KMS-11 (cell line): ENCODE measurements at regions not wholly inside any gene's neighbourhood (a gene's known extent, or its start where the extent isn't known, plus 50 kb on each side); places are given as distances from the start of the nearest gene placed in this dataset.

Experiments used
- H2AFZ ChIP-seq: fragments of 200-600 bp; sonication (generic); 2 replicates; pipeline ENCODE4 v1.6.1; 2016; ENCODE audit warnings: antibody characterized with exemption, mixed run types, low read depth
- H3K27ac ChIP-seq: fragments of 200-600 bp; sonication (generic); 2 replicates; pipeline ENCODE4 v1.6.1; 2016; ENCODE audit warnings: mild to moderate bottlenecking, mixed run types
- H3K27me3 ChIP-seq: fragments of 200-600 bp; sonication (generic); 2 replicates; pipeline ENCODE4 v1.6.1; 2017; ENCODE audit warnings: mild to moderate bottlenecking, low read depth, mixed run types, moderate library complexity; ENCODE audit not compliant: insufficient read depth
- H3K36me3 ChIP-seq: fragments of 200-600 bp; sonication (generic); 2 replicates; pipeline ENCODE4 v1.6.1; 2017; ENCODE audit warnings: mild to moderate bottlenecking, mixed run types; ENCODE audit not compliant: insufficient read depth
- H3K4me1 ChIP-seq: fragments of 200-600 bp; sonication (generic); 2 replicates; pipeline ENCODE4 v1.6.1; 2016; ENCODE audit warnings: mild to moderate bottlenecking, low read depth, mixed run types; ENCODE audit not compliant: poor library complexity, severe bottlenecking
- H3K4me2 ChIP-seq: fragments of 200-600 bp; sonication (generic); 2 replicates; pipeline ENCODE4 v1.7.0; 2016; ENCODE audit warnings: mild to moderate bottlenecking, mixed run types
- H3K4me3 ChIP-seq: fragments of 200-600 bp; sonication (generic); IDR thresholded peaks from 2 replicates; pipeline ENCODE4 v1.6.1; 2017; ENCODE audit warnings: low read depth, low read length, mixed read lengths; ENCODE audit not compliant: insufficient read depth
- H3K79me2 ChIP-seq: fragments of 200-600 bp; sonication (generic); 2 replicates; pipeline ENCODE4 v1.6.1; 2016; ENCODE audit warnings: low read depth, mixed run types; ENCODE audit not compliant: insufficient read depth
- H3K9ac ChIP-seq: fragments of 200-600 bp; sonication (generic); 2 replicates; pipeline ENCODE4 v1.6.1; 2016; ENCODE audit warnings: mild to moderate bottlenecking, mixed run types
- H4K20me1 ChIP-seq: fragments of 200-600 bp; sonication (generic); 2 replicates; pipeline ENCODE4 v1.6.1; 2016; ENCODE audit warnings: mild to moderate bottlenecking, mixed run types; ENCODE audit not compliant: insufficient read depth
- TF ChIP-seq, protein P1 (sequence below): fragments of 200-600 bp; sonication (generic); conservative IDR thresholded peaks from 2 replicates; pipeline ENCODE4 v1.6.1; 2017; ENCODE audit warnings: low read depth, mild to moderate bottlenecking, antibody characterized with exemption, low read length, moderate library complexity, mixed read lengths

GRCh38 chr3:64408770-64409169, 183.5 kb upstream of the PRICKLE2 start:
- Histone ChIP-seq H2AFZ (no peak overlapping the region), H3K4me2 (no peak overlapping the region), H3K9ac (no peak overlapping the region)

GRCh38 chr3:64406271-64406670, 181.0 kb upstream of the PRICKLE2 start:
- no peak overlapping the region for H3K4me2 ChIP-seq
- no peak overlapping the region for H3K9ac ChIP-seq
- H3K27ac ChIP-seq: no peak overlapping the region
- TF ChIP-seq, protein P1, sequence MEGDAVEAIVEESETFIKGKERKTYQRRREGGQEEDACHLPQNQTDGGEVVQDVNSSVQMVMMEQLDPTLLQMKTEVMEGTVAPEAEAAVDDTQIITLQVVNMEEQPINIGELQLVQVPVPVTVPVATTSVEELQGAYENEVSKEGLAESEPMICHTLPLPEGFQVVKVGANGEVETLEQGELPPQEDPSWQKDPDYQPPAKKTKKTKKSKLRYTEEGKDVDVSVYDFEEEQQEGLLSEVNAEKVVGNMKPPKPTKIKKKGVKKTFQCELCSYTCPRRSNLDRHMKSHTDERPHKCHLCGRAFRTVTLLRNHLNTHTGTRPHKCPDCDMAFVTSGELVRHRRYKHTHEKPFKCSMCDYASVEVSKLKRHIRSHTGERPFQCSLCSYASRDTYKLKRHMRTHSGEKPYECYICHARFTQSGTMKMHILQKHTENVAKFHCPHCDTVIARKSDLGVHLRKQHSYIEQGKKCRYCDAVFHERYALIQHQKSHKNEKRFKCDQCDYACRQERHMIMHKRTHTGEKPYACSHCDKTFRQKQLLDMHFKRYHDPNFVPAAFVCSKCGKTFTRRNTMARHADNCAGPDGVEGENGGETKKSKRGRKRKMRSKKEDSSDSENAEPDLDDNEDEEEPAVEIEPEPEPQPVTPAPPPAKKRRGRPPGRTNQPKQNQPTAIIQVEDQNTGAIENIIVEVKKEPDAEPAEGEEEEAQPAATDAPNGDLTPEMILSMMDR: no peak
- no peaks in the 10 kb centered on the region for H3K27me3 ChIP-seq
- no peaks in the 10 kb centered on the region for H3K36me3 ChIP-seq
- H4K20me1 ChIP-seq: no peaks in the 10 kb centered on the region
- H3K4me3 ChIP-seq: no peak overlapping the region
- no peaks in the 10 kb centered on the region for H3K4me1 ChIP-seq
- H3K79me2 ChIP-seq: no peaks in the 10 kb centered on the region
- H2AFZ ChIP-seq: no peak overlapping the region

More at GRCh38 chr3:64408770-64409169, 183.5 kb upstream of the PRICKLE2 start:
- H3K27ac ChIP-seq: no peak overlapping the region
- no peaks in the 10 kb centered on the region for H3K79me2 ChIP-seq
- TF ChIP-seq, protein P1: no peak
- H3K4me3 ChIP-seq: no peak overlapping the region
- H3K27me3 ChIP-seq: no peaks in the 10 kb centered on the region
- H3K4me1 ChIP-seq: no peaks in the 10 kb centered on the region
- no peaks in the 10 kb centered on the region for H4K20me1 ChIP-seq
- no peaks in the 10 kb centered on the region for H3K36me3 ChIP-seq

DNA sequence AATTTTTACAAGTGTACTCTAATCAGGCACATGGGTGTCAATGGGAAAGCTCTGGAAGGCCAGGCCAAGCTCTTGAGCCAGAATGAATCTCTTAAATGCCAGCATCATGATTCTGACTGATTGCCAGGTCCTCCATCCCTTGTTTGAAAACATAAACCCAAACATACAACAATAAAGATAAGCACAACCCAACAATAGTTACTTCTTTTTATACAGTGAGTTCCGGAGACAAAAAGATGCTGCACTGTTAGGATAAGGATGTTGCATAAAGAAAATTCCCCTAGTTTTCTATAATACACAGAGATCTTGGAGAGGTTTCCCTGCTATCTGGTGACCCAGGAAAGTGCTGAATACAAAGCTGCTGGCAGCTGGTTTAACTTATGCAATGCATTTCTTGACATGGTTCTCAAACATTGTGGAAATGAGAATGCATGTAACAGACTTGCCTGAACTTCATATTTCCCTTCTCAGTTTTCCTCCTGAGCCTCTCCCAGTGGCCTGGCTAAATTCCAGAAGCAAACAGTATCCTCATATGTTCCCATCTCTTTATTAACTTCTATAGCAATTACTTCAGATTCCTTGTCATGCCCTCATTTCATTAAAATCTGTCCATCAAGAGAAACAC, 180.1 kb upstream of the PRICKLE2 start:
- Histone ChIP-seq H3K27me3 (no peaks in the 10 kb centered on the region), H3K4me3 (no peak overlapping the region), H3K36me3 (no peaks in the 10 kb centered on the region), H3K9ac (no peak overlapping the region), H2AFZ (no peak overlapping the region), H4K20me1 (no peaks in the 10 kb centered on the region), H3K4me2 (no peak overlapping the region), H3K27ac (no peak overlapping the region), H3K4me1 (no peaks in the 10 kb centered on the region), H3K79me2 (no peaks in the 10 kb centered on the region)
- TF ChIP-seq, protein P1: no peak

DNA sequence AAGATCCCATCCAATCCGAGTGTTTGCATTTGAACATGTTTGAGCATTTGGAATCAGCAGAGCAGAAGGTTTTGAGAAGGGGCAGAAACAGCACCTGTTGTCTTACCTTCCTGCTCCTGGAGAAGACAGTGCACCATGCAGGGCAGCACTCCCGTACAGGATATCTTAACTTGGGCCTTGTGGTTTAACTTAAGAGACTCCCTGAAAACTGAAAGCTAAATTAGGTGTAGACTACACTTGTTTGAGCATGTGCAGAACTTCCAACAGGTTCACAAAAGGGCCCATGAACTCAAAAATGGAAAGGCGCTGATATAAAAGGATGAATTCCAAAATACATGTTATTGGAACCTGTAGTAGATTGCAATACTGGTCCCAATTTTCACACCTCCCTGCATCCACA, 175.4 kb upstream of the PRICKLE2 start:
- H3K27me3 ChIP-seq: no peaks in the 10 kb centered on the region
- H3K79me2 ChIP-seq: no peaks in the 10 kb centered on the region
- no peak overlapping the region for H3K4me2 ChIP-seq
- TF ChIP-seq, protein P1: no peak
- no peak overlapping the region for H2AFZ ChIP-seq
- H3K9ac ChIP-seq: no peak overlapping the region
- no peaks in the 10 kb centered on the region for H4K20me1 ChIP-seq
- H3K27ac ChIP-seq: no peak overlapping the region
- H3K4me3 ChIP-seq: no peak overlapping the region
- H3K4me1 ChIP-seq: no peaks in the 10 kb centered on the region
- no peaks in the 10 kb centered on the region for H3K36me3 ChIP-seq
